AG09309 (cell line): ENCODE measurements at regions not wholly inside any gene's neighbourhood (a gene's known extent, or its start where the extent isn't known, plus 50 kb on each side); places are given as distances from the start of the nearest gene placed in this dataset.

Experiments
- DNase-seq: peaks from one replicate; pipeline ENCODE4 v3.0.0-alpha.2; 2010; ENCODE audit warnings: low read depth
- H3K4me3 ChIP-seq: 2 replicates; pipeline ENCODE4 v1.5.1; 2011; ENCODE audit warnings: mild to moderate bottlenecking, low read depth, low read length, moderate library complexity; ENCODE audit not compliant: control insufficient read depth
- TF ChIP-seq, protein P1 (sequence below): IDR thresholded peaks from 2 replicates; pipeline ENCODE4 v1.5.1; 2011; ENCODE audit warnings: mild to moderate bottlenecking, low read depth, low read length, inconsistent platforms; ENCODE audit not compliant: insufficient read depth, control insufficient read depth; ENCODE audit errors: missing control alignments

DNA sequence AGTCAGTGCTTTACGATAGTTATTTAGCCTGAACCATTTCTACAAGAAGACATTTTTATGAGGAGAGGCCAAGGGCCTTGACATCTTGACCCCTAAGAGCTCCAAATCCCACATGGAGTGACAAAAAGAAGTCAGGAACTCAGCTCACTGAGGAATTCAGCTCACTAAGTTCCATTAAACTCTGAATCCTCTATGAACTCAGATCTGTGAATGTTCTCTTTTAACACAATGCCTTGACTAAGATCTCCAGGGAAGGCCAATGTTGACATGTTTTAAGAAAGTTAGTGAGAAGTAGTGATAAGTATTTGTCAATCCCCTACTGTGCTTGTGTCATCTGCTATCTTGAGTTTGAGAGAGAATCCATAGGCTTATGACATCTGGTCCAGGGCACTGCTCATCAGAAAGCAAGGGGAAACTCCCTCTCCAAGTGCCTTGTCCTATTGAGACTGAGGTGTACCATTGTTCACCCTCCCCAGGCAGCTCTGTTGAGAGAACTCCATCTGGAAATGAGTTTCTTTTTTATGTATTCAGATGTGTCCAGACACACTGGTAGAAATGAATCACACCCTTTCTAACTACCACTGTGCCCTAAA is 68.7 kb upstream of the PCDH19 start:
- DNase-seq, result no peak
- TF ChIP-seq, protein P1, sequence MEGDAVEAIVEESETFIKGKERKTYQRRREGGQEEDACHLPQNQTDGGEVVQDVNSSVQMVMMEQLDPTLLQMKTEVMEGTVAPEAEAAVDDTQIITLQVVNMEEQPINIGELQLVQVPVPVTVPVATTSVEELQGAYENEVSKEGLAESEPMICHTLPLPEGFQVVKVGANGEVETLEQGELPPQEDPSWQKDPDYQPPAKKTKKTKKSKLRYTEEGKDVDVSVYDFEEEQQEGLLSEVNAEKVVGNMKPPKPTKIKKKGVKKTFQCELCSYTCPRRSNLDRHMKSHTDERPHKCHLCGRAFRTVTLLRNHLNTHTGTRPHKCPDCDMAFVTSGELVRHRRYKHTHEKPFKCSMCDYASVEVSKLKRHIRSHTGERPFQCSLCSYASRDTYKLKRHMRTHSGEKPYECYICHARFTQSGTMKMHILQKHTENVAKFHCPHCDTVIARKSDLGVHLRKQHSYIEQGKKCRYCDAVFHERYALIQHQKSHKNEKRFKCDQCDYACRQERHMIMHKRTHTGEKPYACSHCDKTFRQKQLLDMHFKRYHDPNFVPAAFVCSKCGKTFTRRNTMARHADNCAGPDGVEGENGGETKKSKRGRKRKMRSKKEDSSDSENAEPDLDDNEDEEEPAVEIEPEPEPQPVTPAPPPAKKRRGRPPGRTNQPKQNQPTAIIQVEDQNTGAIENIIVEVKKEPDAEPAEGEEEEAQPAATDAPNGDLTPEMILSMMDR, result no peak
- no peak overlapping the region for H3K4me3 ChIP-seq

DNA sequence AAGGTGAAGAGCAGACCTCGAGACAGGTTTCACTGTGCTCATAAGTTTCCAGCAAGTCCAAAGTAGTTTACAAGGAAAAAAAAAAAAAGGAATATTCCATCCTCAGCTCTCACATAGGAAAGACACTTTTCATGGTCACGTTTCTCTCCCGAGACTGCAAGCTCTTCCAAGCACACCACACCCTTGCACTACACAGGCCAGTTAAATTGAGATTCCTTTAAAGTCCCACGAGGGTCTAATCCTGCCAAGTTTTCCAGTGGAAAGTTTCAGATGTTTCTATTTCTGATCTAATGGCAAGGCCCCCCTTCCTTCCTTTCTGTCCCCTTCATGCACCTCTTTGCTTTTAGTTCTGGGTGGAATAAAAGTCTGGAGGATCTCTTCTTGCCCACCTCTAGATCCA is 67.9 kb upstream of the PCDH19 start:
- H3K4me3 ChIP-seq, result no peak overlapping the region
- no peak for DNase-seq
- TF ChIP-seq, protein P1, result no peak

DNA sequence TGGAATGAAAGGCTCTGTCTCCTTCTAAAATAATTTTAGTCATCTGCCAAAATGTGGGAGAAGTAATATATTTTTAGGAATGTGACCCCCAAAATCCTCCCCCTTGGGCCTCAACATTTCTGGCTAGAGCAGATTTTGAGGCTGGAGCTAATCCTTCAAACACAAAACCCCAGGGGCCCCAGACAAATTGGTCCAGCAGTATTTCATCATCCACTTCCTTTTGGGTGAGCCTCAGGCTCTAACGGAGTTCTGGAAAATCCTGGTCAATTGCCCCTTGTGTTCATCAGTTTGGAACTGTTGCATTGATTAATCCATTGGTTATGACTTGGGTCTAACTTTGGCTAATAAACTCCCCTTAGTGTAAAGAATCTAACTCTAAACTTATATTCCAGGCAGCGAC is 67.4 kb upstream of the PCDH19 start:
- TF ChIP-seq, protein P1, result no peak

More for the DNA sequence above, 67.4 kb upstream of the PCDH19 start:
- H3K4me3 ChIP-seq, result no peak overlapping the region
- no peak for DNase-seq
